AG04450 (cell line): ENCODE measurements at regions not wholly inside any gene's neighbourhood (a gene's known extent, or its start where the extent isn't known, plus 50 kb on each side); places are given as distances from the start of the nearest gene placed in this dataset.

Experiments
- CTCF ChIA-PET: fragments of 300-600, 350-600 bp; formaldehyde crosslinking; extraction: SDS; loops from one replicate; lab custom pipeline; 2022; ENCODE audit warnings: antibody characterized with exemption, inconsistent platforms; lab: Charles Lee
- POLR2A ChIA-PET: fragments of 350-600 bp; formaldehyde crosslinking; extraction: SDS; loops from one replicate; lab custom pipeline; 2021; ENCODE audit warnings: antibody characterized with exemption, inconsistent platforms; lab: Yijun Ruan, JAX
- DNase-seq: peaks from one replicate; pipeline ENCODE4 v3.0.0-alpha.2; 2011; ENCODE audit warnings: low read depth, low spot score
- H3K27ac ChIP-seq: one replicate; pipeline ENCODE4 v1.5.1; 2012; ENCODE audit warnings: low read depth, low read length, control low read depth
- H3K27me3 ChIP-seq: one replicate; pipeline ENCODE4 v1.6.0; 2012; ENCODE audit warnings: low read length; ENCODE audit not compliant: control insufficient read depth, insufficient read depth
- H3K4me3 ChIP-seq: 2 replicates; pipeline ENCODE4 v1.5.1; 2011; ENCODE audit warnings: mild to moderate bottlenecking, low read depth, low read length, control low read depth
- H3K9me3 ChIP-seq: 2 replicates; pipeline ENCODE4 v1.5.1; 2012; ENCODE audit warnings: low read length; ENCODE audit not compliant: control insufficient read depth, insufficient read depth
- TF ChIP-seq, protein P1 (sequence below): IDR thresholded peaks from 2 replicates; pipeline ENCODE4 v1.5.1; 2011; ENCODE audit warnings: low read depth, low read length, control low read depth, inconsistent platforms

DNA sequence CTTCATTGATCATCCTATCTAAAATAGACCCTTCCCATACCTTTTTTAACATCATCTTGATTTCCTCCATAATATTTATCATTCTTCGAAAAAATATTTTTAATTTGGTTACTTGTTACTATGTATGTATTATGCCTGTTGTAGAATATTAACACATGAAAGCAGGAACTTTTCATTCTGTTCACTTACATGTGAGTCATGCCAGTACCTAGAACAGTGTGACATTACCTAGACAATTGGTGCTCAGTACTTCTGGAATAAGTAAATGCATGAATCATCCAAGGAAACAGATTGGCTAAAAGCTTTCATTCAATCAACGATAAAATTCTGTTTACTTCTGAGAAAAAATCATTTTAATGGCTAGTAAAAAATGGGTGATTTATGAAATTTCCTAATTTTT, 76.4 kb downstream of the CXXC4 start:
- Histone ChIP-seq H3K4me3 (no peak overlapping the region), H3K9me3 (no peaks in the 10 kb centered on the region), H3K27ac (no peak overlapping the region), H3K27me3 (no peaks in the 10 kb centered on the region)
- DNase-seq, result no peak
- ChIA-PET POLR2A (no interaction called here), CTCF (no interaction called here)
- TF ChIP-seq, protein P1, sequence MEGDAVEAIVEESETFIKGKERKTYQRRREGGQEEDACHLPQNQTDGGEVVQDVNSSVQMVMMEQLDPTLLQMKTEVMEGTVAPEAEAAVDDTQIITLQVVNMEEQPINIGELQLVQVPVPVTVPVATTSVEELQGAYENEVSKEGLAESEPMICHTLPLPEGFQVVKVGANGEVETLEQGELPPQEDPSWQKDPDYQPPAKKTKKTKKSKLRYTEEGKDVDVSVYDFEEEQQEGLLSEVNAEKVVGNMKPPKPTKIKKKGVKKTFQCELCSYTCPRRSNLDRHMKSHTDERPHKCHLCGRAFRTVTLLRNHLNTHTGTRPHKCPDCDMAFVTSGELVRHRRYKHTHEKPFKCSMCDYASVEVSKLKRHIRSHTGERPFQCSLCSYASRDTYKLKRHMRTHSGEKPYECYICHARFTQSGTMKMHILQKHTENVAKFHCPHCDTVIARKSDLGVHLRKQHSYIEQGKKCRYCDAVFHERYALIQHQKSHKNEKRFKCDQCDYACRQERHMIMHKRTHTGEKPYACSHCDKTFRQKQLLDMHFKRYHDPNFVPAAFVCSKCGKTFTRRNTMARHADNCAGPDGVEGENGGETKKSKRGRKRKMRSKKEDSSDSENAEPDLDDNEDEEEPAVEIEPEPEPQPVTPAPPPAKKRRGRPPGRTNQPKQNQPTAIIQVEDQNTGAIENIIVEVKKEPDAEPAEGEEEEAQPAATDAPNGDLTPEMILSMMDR, result no peak

- no peak overlapping the region for H3K4me3 ChIP-seq
- H3K9me3 ChIP-seq, result no peaks in the 10 kb centered on the region
- CTCF ChIA-PET, result no interaction called here
- no peak for DNase-seq
- TF ChIP-seq, protein P1, result no peak
- POLR2A ChIA-PET, result no interaction called here
- no peak overlapping the region for H3K27ac ChIP-seq
- H3K27me3 ChIP-seq, result no peaks in the 10 kb centered on the region
These were observed 77.3 kb downstream of the CXXC4 start for GRCh38 chr4:104417357-104417882.

DNA sequence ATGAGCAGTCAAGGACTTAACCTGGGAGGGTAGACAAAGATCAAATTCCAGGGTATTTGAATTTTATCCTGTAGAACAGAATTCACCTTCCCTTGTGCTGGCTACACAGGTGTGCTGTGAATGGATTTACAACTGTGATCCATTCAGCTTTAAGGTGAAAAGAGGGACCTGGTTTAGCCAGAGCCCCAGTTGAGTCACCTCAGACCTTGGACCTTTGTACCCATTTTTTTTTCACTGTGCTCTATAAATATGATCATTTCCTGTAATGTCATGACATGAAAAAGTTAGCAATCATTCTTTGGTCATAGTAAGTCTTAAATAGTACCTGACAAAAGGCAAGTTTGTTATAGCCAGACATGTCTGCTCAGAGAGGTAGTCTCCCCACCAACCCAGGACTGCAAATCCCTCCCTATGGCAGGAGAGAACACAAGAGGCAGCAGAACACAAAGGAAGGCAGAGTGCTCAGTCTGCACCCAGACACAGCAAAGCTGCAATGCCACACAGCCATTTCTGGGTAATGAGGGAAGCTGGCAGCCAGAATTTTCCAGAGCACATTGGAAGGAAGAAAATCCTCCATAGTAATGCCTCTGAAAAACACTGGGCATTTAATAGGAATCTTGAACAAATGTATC, 77.9 kb downstream of the CXXC4 start:
- H3K9me3 ChIP-seq, result no peaks in the 10 kb centered on the region
- H3K27ac ChIP-seq, result no peak overlapping the region
- ChIA-PET POLR2A (no interaction called here), CTCF (no interaction called here)
- TF ChIP-seq, protein P1, result no peak
- no peak for DNase-seq
- H3K27me3 ChIP-seq, result no peaks in the 10 kb centered on the region
- H3K4me3 ChIP-seq, result no peak overlapping the region

- H3K27ac ChIP-seq, result no peak overlapping the region
- H3K27me3 ChIP-seq, result no peaks in the 10 kb centered on the region
- TF ChIP-seq, protein P1, result no peak
- no peak for DNase-seq
- H3K9me3 ChIP-seq, result no peaks in the 10 kb centered on the region
- ChIA-PET CTCF (no interaction called here), POLR2A (no interaction called here)
- H3K4me3 ChIP-seq, result no peak overlapping the region
These were observed 81.2 kb downstream of the CXXC4 start for GRCh38 chr4:104413487-104413886.

GRCh38 chr4:104412344-104412743, 82.3 kb downstream of the CXXC4 start:
- Histone ChIP-seq H3K27me3 (no peaks in the 10 kb centered on the region), H3K4me3 (no peak overlapping the region), H3K27ac (no peak overlapping the region), H3K9me3 (no peaks in the 10 kb centered on the region)
- TF ChIP-seq, protein P1, result no peak
- CTCF ChIA-PET, result no interaction called here
- POLR2A ChIA-PET, result no interaction called here
- DNase-seq, result no peak
